Cardiac muscle cell (in vitro differentiated cells and primary cell): ENCODE measurements at regions not wholly inside any gene's neighbourhood (a gene's known extent, or its start where the extent isn't known, plus 50 kb on each side); places are given as distances from the start of the nearest gene placed in this dataset.

Source experiments
- DNase-seq, 2 donors: peaks; one replicate each; pipeline versions ENCODE4 v3.0.0 to v3.0.0-alpha.2; 2010 to 2017; ENCODE audit warnings: low read depth in 1 of 2, low spot score in 1 of 2
- H3K27ac ChIP-seq: fragments of 200-600 bp; sonication (generic); 2 replicates; pipeline ENCODE4 v1.5.1; 2016
- H3K27me3 ChIP-seq: fragments of 200-600 bp; sonication (generic); 2 replicates; pipeline ENCODE4 v1.6.0; 2016; ENCODE audit warnings: control low read depth
- H3K36me3 ChIP-seq: fragments of 200-600 bp; sonication (generic); 2 replicates; pipeline ENCODE4 v1.5.1; 2016; ENCODE audit warnings: control low read depth
- H3K4me1 ChIP-seq: fragments of 200-600 bp; sonication (generic); 2 replicates; pipeline ENCODE4 v1.8.1; 2017; ENCODE audit warnings: low read depth, mild to moderate bottlenecking, mixed run types
- H3K4me3 ChIP-seq: fragments of 200-600 bp; sonication (generic); 2 replicates; pipeline ENCODE4 v1.5.1; 2016; ENCODE audit warnings: mild to moderate bottlenecking
- H3K9me3 ChIP-seq: fragments of 200-600 bp; sonication (generic); 2 replicates; pipeline ENCODE4 v1.5.1; 2017; ENCODE audit warnings: low read depth, mild to moderate bottlenecking, control low read depth
- CTCF ChIP-seq: IDR thresholded peaks from 2 replicates; pipeline ENCODE4 v1.5.1; 2012; ENCODE audit warnings: low read depth, mild to moderate bottlenecking, low read length

DNA sequence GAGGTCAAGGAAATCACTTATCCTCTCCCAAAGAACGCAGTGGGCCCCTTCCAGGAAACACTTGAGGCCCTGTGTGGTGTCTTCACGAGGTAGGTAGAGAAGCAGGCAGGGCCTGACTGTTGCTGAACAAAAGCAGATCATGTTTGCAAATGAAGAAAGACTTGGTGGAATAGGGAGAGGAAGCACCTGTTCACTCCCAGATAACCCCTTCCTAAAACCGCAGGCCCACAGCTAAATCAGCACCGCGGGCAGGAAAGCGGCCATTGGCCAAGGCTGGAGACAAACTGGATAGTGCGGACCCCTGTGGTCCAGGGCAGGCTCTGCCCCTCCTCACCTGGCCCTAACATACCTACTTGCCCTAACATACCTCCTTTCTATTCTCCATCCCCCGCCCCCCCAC lies 64.9 kb upstream of the KLHL29 start:
- no peak for TF ChIP-seq CTCF
- Histone ChIP-seq H3K4me3 (no peak overlapping the region), H3K36me3 (no peaks in the 10 kb centered on the region), H3K4me1 (no peaks in the 10 kb centered on the region), H3K9me3 (no peaks in the 10 kb centered on the region), H3K27me3 (peaks cover 2% of the 10 kb centered on the region), H3K27ac (no peak overlapping the region)
- no peak for DNase-seq

DNA sequence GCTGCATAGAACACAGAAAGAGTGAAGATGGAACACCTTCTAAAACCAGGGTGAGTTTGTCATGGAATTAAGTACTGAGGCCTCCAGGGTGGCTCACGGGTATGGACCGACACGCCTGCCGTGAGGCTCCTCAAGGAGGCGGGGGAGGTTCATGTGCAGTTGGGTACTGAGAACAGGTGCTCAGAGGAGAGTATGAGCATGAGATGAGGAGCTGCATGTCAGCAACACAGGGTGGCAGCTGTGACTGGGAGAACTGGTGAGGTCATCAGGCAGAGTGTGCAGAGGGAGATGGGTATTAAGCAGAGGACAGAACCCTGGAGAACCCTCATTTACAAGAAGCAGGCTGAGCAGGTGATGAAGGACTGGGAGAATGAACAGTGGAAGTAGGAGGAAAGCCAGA lies 63.2 kb upstream of the KLHL29 start:
- H3K9me3 ChIP-seq = no peaks in the 10 kb centered on the region
- no peaks in the 10 kb centered on the region for H3K36me3 ChIP-seq
- no peak overlapping the region for H3K27ac ChIP-seq
- H3K4me3 ChIP-seq = no peak overlapping the region
- DNase-seq = no peak
- no peaks in the 10 kb centered on the region for H3K4me1 ChIP-seq
- TF ChIP-seq CTCF = no peak
- peaks cover 7% of the 10 kb centered on the region for H3K27me3 ChIP-seq

DNA sequence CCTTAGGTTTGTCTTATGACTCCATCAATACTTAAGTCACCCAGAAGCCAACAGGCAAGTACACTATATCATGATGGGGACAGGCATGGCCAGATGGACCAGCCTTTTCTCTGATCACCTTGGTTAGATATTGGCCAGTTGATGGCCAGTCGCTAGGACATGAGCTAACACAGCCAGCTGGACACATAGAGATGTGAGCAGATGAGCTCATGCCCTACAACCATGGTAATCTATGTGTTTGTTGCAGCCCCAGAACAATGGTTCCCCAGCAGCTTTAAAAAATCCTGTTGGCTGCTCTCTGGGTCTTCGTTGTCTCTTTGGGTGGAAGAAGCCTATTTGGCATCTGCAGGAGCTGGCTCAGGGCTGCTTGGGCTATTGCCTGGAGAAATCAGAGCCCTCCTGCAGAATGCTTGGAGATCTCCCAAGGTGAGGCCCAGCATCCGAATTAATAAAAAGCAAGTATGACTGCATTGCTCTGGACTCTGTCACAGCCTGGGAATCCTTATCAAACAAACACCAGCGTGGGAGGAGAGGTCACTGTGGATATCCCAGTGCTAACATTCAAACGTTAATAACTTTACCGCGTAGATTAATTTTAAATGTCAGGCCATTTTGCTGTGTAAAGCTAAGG lies 62.3 kb upstream of the KLHL29 start:
- TF ChIP-seq CTCF = no peak
- Histone ChIP-seq H3K9me3 (no peaks in the 10 kb centered on the region), H3K4me1 (peaks cover 6% of the 10 kb centered on the region), H3K27me3 (peaks cover 5% of the 10 kb centered on the region), H3K36me3 (no peaks in the 10 kb centered on the region), H3K27ac (no peak overlapping the region), H3K4me3 (no peak overlapping the region)
- DNase-seq = peak in 1 of 2 donors; percentile 42

GRCh38 chr2:23323198-23323916 lies 61.6 kb upstream of the KLHL29 start:
- Histone ChIP-seq H3K4me1 (peaks cover 7% of the 10 kb centered on the region), H3K4me3 (no peak overlapping the region), H3K27ac (no peak overlapping the region), H3K27me3 (peaks cover 5% of the 10 kb centered on the region), H3K36me3 (no peaks in the 10 kb centered on the region), H3K9me3 (no peaks in the 10 kb centered on the region)
- no peak for TF ChIP-seq CTCF
- no peak for DNase-seq

- no peak overlapping the region for H3K4me3 ChIP-seq
- no peak overlapping the region for H3K27ac ChIP-seq
- no peak for TF ChIP-seq CTCF
- DNase-seq = no peak
- H3K27me3 ChIP-seq = peaks cover 5% of the 10 kb centered on the region
- peaks cover 7% of the 10 kb centered on the region for H3K4me1 ChIP-seq
- H3K9me3 ChIP-seq = no peaks in the 10 kb centered on the region
- no peaks in the 10 kb centered on the region for H3K36me3 ChIP-seq
These were observed 60.9 kb upstream of the KLHL29 start for GRCh38 chr2:23323917-23324680.
